ENCODE measurements at regions not wholly inside any gene's neighbourhood (a gene's known extent, or its start where the extent isn't known, plus 50 kb on each side); places are given as distances from the start of the nearest gene placed in this dataset.

- no peak for DNase-seq (ENCODE audit: low read depth)
These were observed 66.3 kb downstream of the ITM2A start for GRCh38 chrX:79300856-79301255.

GRCh38 chrX:79290596-79290995 is 76.5 kb downstream of the ITM2A start:
- no peak for DNase-seq (ENCODE audit: low read depth)

- no peak for DNase-seq (ENCODE audit: low read depth)
These were observed 78.4 kb downstream of the ITM2A start for GRCh38 chrX:79288733-79289132.

GRCh38 chrX:79287724-79288123 is 79.4 kb downstream of the ITM2A start:
- no peak for DNase-seq (ENCODE audit: low read depth)

- DNase-seq (ENCODE audit: low read depth) = no peak
These were observed 85.4 kb downstream of the ITM2A start for GRCh38 chrX:79281775-79282174.

GRCh38 chrX:79270401-79270800 is 96.7 kb downstream of the ITM2A start:
- no peak for DNase-seq (ENCODE audit: low read depth)

- DNase-seq (ENCODE audit: low read depth) = no peak
These were observed 98.3 kb downstream of the ITM2A start for GRCh38 chrX:79268788-79269187.

GRCh38 chrX:79266702-79267101 is 100.4 kb downstream of the ITM2A start:
- DNase-seq (ENCODE audit: low read depth) = no peak

- DNase-seq (ENCODE audit: low read depth) = no peak
These were observed 103.6 kb downstream of the ITM2A start for GRCh38 chrX:79263550-79263949.

- peak; percentile 60 for DNase-seq (ENCODE audit: low read depth)
These were observed 108.0 kb downstream of the ITM2A start for GRCh38 chrX:79259073-79259689.

GRCh38 chrX:79243691-79244090 is 99.2 kb downstream of the GPR174 start:
- DNase-seq (ENCODE audit: low read depth) = no peak

- DNase-seq (ENCODE audit: low read depth) = no peak
These were observed 91.4 kb downstream of the GPR174 start for GRCh38 chrX:79235899-79236298.

- no peak for DNase-seq (ENCODE audit: low read depth)
These were observed 87.2 kb downstream of the GPR174 start for GRCh38 chrX:79231662-79232061.
